HepG2 (cell line): ENCODE measurements at regions not wholly inside any gene's neighbourhood (a gene's known extent, or its start where the extent isn't known, plus 50 kb on each side); places are given as distances from the start of the nearest gene placed in this dataset.

ENCODE experiments used
- ATAC-seq: fragments of 200-7000 bp; cut with Tn5 transposase; 3 replicates; pipeline ENCODE4 v1.9.1; 2020; ENCODE audit warnings: mild to moderate bottlenecking, moderate library complexity
- BruUV-seq: library from RNA; stranded (reverse); fragments of 400-500 nt; replicated peaks from 2 replicates; lab custom pipeline; 2021; lab: Mats Ljungman, UMichigan
- CTCF ChIA-PET: fragments of 300-600 bp; formaldehyde crosslinking; extraction: SDS; loops from one replicate; lab custom pipeline; 2021; ENCODE audit warnings: low total read pairs, inconsistent platforms, low intra/inter-chr PET ratio; lab: Yijun Ruan, JAX
- POLR2A ChIA-PET: fragments of 350-600 bp; sonication (Branson Sonifier 250); formaldehyde crosslinking; loops from one replicate; lab custom pipeline; 2020; ENCODE audit warnings: antibody characterized with exemption, inconsistent platforms; lab: Yijun Ruan, JAX
- DNase-seq: peaks from one replicate; pipeline ENCODE4 v3.0.0-alpha.2; 2015; ENCODE audit warnings: low spot score
- FAIRE-seq: peaks from 3 replicates; lab custom pipeline; 2011; peaks lifted over from hg19 to GRCh38; lab: Jason Lieb, UNC
- H2AFZ ChIP-seq: one replicate; pipeline ENCODE4 v1.6.1; 2011; ENCODE audit warnings: low read length, inconsistent platforms
- H3K27ac ChIP-seq: fragments of 300-600 bp; 3 replicates; pipeline ENCODE4 v1.8.0; 2011; ENCODE audit warnings: mixed run types, mild to moderate bottlenecking, mixed read lengths, low read length, inconsistent platforms; ENCODE audit not compliant: insufficient read depth; ENCODE audit errors: extremely low read length
- H3K27me3 ChIP-seq, 2 experiments: fragments of 200-600 bp in 1 of 2; 2 replicates in 1 of 2; 3 replicates in 1 of 2; pipeline versions ENCODE4 v1.6.0 to v1.8.0; 2011; ENCODE audit warnings: low read length in 2 of 2, mild to moderate bottlenecking in 2 of 2, moderate library complexity in 2 of 2, inconsistent platforms in 1 of 2; ENCODE audit not compliant: insufficient read depth in 2 of 2, control insufficient read depth in 1 of 2
- H3K36me3 ChIP-seq, 2 experiments: fragments of 200-600 bp in 1 of 2; replicated peaks in 1 of 2; 2 replicates in 1 of 2; 3 replicates in 1 of 2; pipeline versions ENCODE4 v1.5.1 to v1.8.0; 2011; ENCODE audit warnings: low read length in 2 of 2, inconsistent platforms in 1 of 2; ENCODE audit not compliant: insufficient read depth in 2 of 2, control insufficient read depth in 1 of 2
- H3K4me1 ChIP-seq: 2 replicates; pipeline ENCODE4 v1.5.1; 2012; ENCODE audit warnings: low read length, inconsistent platforms; ENCODE audit not compliant: insufficient read depth
- H3K4me2 ChIP-seq: 2 replicates; pipeline ENCODE4 v1.6.0; 2011; ENCODE audit warnings: low read depth, low read length, inconsistent platforms
- H3K4me3 ChIP-seq, 3 experiments: fragments of 200-600 bp in 1 of 3; sonication (generic), shearing (Covaris generic) in 1 of 3; replicated peaks in 1 of 3; 2 replicates each; pipeline ENCODE4 v1.5.1; 2011 to 2016; ENCODE audit warnings: low read length in 3 of 3, inconsistent platforms in 2 of 3, low read depth in 2 of 3, mild to moderate bottlenecking in 2 of 3, control low read depth in 1 of 3, mixed read lengths in 1 of 3; ENCODE audit not compliant: insufficient read depth in 1 of 3
- H3K79me2 ChIP-seq: one replicate; pipeline ENCODE4 v1.6.1; 2011; ENCODE audit warnings: low read length, inconsistent platforms; ENCODE audit not compliant: insufficient read depth
- H3K9ac ChIP-seq: 2 replicates; pipeline ENCODE4 v1.6.0; 2011; ENCODE audit warnings: mild to moderate bottlenecking, low read depth, low read length, inconsistent platforms; ENCODE audit not compliant: insufficient read depth
- H3K9me3 ChIP-seq: 2 replicates; pipeline ENCODE4 v1.5.1; 2012; ENCODE audit warnings: mild to moderate bottlenecking, low read length
- H4K20me1 ChIP-seq: 2 replicates; pipeline ENCODE4 v1.6.0; 2011; ENCODE audit warnings: inconsistent platforms, mild to moderate bottlenecking, low read length, moderate library complexity; ENCODE audit not compliant: insufficient read depth
- AHDC1 ChIP-seq: sonication (generic); formaldehyde crosslinking; IDR thresholded peaks from 2 replicates; pipeline ENCODE4 v1.5.1; 2020; ENCODE audit warnings: mild to moderate bottlenecking, missing genetic modification reagents, borderline replicate concordance
- FLYWCH1 ChIP-seq: sonication (generic); formaldehyde crosslinking; IDR thresholded peaks from 2 replicates; pipeline ENCODE4 v1.8.1; 2023; ENCODE audit warnings: mild to moderate bottlenecking, missing genetic modification reagents
- IRX3 ChIP-seq: sonication (generic); formaldehyde crosslinking; IDR thresholded peaks from 2 replicates; pipeline ENCODE4 v1.8.1; 2023; ENCODE audit warnings: mild to moderate bottlenecking, low read depth, missing genetic modification reagents, borderline replicate concordance
- MYC ChIP-seq: sonication (generic); formaldehyde crosslinking; IDR thresholded peaks from 2 replicates; pipeline ENCODE4 v1.9.0; 2021; ENCODE audit warnings: missing genetic modification reagents, borderline replicate concordance
- MYNN ChIP-seq: sonication (generic); formaldehyde crosslinking; IDR thresholded peaks from 2 replicates; pipeline ENCODE4 v1.4.0; 2020; ENCODE audit warnings: mild to moderate bottlenecking, low read depth, missing genetic modification reagents
- NCOA1 ChIP-seq: sonication (generic); formaldehyde crosslinking; IDR thresholded peaks from 2 replicates; pipeline ENCODE4 v1.9.0; 2021; ENCODE audit warnings: missing genetic modification reagents
- RBM22 ChIP-seq: fragments of 200-400 bp; formaldehyde crosslinking; optimal IDR thresholded peaks from 2 replicates; pipeline ENCODE3; 2017; ENCODE audit warnings: mild to moderate bottlenecking, low read length, moderate library complexity
- SIX4 ChIP-seq: sonication (generic); formaldehyde crosslinking; IDR thresholded peaks from 2 replicates; pipeline ENCODE4 v1.4.0; 2020; ENCODE audit warnings: missing genetic modification reagents
- SMYD3 ChIP-seq: sonication (generic); formaldehyde crosslinking; IDR thresholded peaks from 2 replicates; pipeline ENCODE4 v1.8.1; 2023; ENCODE audit warnings: mild to moderate bottlenecking, missing genetic modification reagents
- ZBTB8A ChIP-seq: sonication (generic); formaldehyde crosslinking; IDR thresholded peaks from 2 replicates; pipeline ENCODE4 v1.4.0; 2020; ENCODE audit warnings: mild to moderate bottlenecking, low read depth, missing genetic modification reagents, borderline replicate concordance
- ZFX ChIP-seq: sonication (generic); formaldehyde crosslinking; IDR thresholded peaks from 2 replicates; pipeline ENCODE4 v1.4.0; 2020; ENCODE audit warnings: mild to moderate bottlenecking, low read depth, missing genetic modification reagents, moderate library complexity
- ZNF574 ChIP-seq: sonication (generic); formaldehyde crosslinking; IDR thresholded peaks from 2 replicates; pipeline ENCODE4 v1.4.0; 2020; ENCODE audit warnings: missing genetic modification reagents
- ZNF710 ChIP-seq: sonication (generic); formaldehyde crosslinking; IDR thresholded peaks from 2 replicates; pipeline ENCODE4 v1.5.0; 2020; ENCODE audit warnings: mild to moderate bottlenecking, missing genetic modification reagents, borderline replicate concordance
- ZNF75D ChIP-seq: sonication (generic); formaldehyde crosslinking; IDR thresholded peaks from 2 replicates; pipeline ENCODE4 v1.8.1; 2023; ENCODE audit warnings: missing genetic modification reagents, mild to moderate bottlenecking, borderline replicate concordance
- ZNF775 ChIP-seq: sonication (generic); formaldehyde crosslinking; IDR thresholded peaks from 2 replicates; pipeline ENCODE4 v1.4.0; 2020; ENCODE audit warnings: missing genetic modification reagents, mild to moderate bottlenecking, moderate library complexity, borderline replicate concordance
- ZNF839 ChIP-seq: sonication (generic); formaldehyde crosslinking; IDR thresholded peaks from 2 replicates; pipeline ENCODE4 v1.4.0; 2020; ENCODE audit warnings: missing genetic modification reagents, mild to moderate bottlenecking, borderline replicate concordance
- in situ Hi-C: cut with HindIII; loops from 2 replicates; pipeline ENCODE4 v1.10.0; 2017; ENCODE audit warnings: low pct_unique_long_range_greater_than_20kb; ENCODE audit not compliant: extremely low pct_ligation_motif_present
- intact Hi-C: fragments of 100-400 bp; cut with micrococcal nuclease; formaldehyde crosslinking; loops from one replicate; pipeline ENCODE4 v1.10.0; 2022; ENCODE audit not compliant: unreplicated experiment

- no peak overlapping the region for H3K4me3 ChIP-seq
- H2AFZ ChIP-seq, result no peak overlapping the region
- H3K4me1 ChIP-seq, result no peaks in the 10 kb centered on the region
- no peaks in the 10 kb centered on the region for H4K20me1 ChIP-seq
- in situ Hi-C loops (no loop called here), intact Hi-C loops (no loop called here)
- FAIRE-seq, result no peak
- H3K27ac ChIP-seq, result no peak overlapping the region
- H3K36me3 ChIP-seq, result no peaks in the 10 kb centered on the region
- H3K4me2 ChIP-seq, result no peak overlapping the region
- H3K9me3 ChIP-seq, result no peaks in the 10 kb centered on the region
- no peak for ATAC-seq
- H3K27me3 ChIP-seq, result no peaks in the 10 kb centered on the region
- H3K79me2 ChIP-seq, result no peaks in the 10 kb centered on the region
- BruUV-seq, result no TSS peak
- CTCF ChIA-PET, result no interaction called here
- H3K9ac ChIP-seq, result no peak overlapping the region
- POLR2A ChIA-PET, result no interaction called here
- DNase-seq, result no peak
- TF ChIP-seq ZBTB8A (CRISPR knock-in tag) (no peak), ZFX (CRISPR knock-in tag) (no peak), ZNF574 (CRISPR knock-in tag) (no peak), NCOA1 (CRISPR knock-in tag) (no peak), ZNF775 (CRISPR knock-in tag) (no peak), ZNF710 (CRISPR knock-in tag) (no peak), AHDC1 (CRISPR knock-in tag) (no peak), SIX4 (no peak), SMYD3 (CRISPR knock-in tag) (no peak), ZNF839 (CRISPR knock-in tag) (no peak), FLYWCH1 (CRISPR knock-in tag) (no peak), ZNF75D (no peak), MYNN (CRISPR knock-in tag) (no peak), MYC (no peak), RBM22 (no peak), IRX3 (CRISPR knock-in tag) (no peak)
Measured at GRCh38 chrY:7814361-7814760, 902.8 kb upstream of the AMELY start.
